Activated B cell treated with CpG ODN at 0.5 μM for 24 hours (primary cell): ENCODE measurements at regions not wholly inside any gene's neighbourhood (a gene's known extent, or its start where the extent isn't known, plus 50 kb on each side); places are given as distances from the start of the nearest gene placed in this dataset.

Experiments
- ATAC-seq: fragments of 200-7000 bp; cut with Tn5 transposase; one replicate; pipeline ENCODE4 v1.10.0; 2021; ENCODE audit warnings: low read depth, mild to moderate bottlenecking, moderate library complexity
- CTCF ChIA-PET: fragments of 350-600 bp; sonication (Branson Sonifier 250); formaldehyde crosslinking; loops from one replicate; lab custom pipeline; 2021; ENCODE audit warnings: antibody characterized with exemption; lab: Charles Lee
- POLR2A ChIA-PET: fragments of 350-600 bp; sonication (Branson Sonifier 250); formaldehyde crosslinking; loops from one replicate; lab custom pipeline; 2021; ENCODE audit warnings: antibody characterized with exemption; lab: Charles Lee
- DNase-seq: peaks from one replicate; pipeline ENCODE4 v3.0.0; 2022
- H3K27ac Mint-ChIP-seq: one replicate; pipeline ENCODE4 v1.8.0; 2020; ENCODE audit warnings: mixed read lengths
- H3K27me3 Mint-ChIP-seq: one replicate; pipeline ENCODE4 v1.8.0; 2021; ENCODE audit warnings: mixed read lengths
- H3K36me3 Mint-ChIP-seq: one replicate; pipeline ENCODE4 v1.8.0; 2021; ENCODE audit warnings: low read depth, mixed read lengths
- H3K4me1 Mint-ChIP-seq: one replicate; pipeline ENCODE4 v1.8.0; 2021; ENCODE audit warnings: mixed read lengths
- H3K4me3 Mint-ChIP-seq: one replicate; pipeline ENCODE4 v1.8.0; 2020; ENCODE audit warnings: mild to moderate bottlenecking, mixed read lengths
- H3K9me3 Mint-ChIP-seq: one replicate; pipeline ENCODE4 v1.8.0; 2020; ENCODE audit warnings: mixed read lengths
- intact Hi-C: fragments of 100-400 bp; cut with micrococcal nuclease; formaldehyde crosslinking; loops from one replicate; pipeline ENCODE4 v1.15.1; 2024
- TF ChIP-seq, protein P1 (sequence below): fragments of 200-600 bp; IDR thresholded peaks from one replicate; pipeline ENCODE4 v1.8.0; 2022; ENCODE audit warnings: antibody characterized with exemption, mild to moderate bottlenecking

DNA sequence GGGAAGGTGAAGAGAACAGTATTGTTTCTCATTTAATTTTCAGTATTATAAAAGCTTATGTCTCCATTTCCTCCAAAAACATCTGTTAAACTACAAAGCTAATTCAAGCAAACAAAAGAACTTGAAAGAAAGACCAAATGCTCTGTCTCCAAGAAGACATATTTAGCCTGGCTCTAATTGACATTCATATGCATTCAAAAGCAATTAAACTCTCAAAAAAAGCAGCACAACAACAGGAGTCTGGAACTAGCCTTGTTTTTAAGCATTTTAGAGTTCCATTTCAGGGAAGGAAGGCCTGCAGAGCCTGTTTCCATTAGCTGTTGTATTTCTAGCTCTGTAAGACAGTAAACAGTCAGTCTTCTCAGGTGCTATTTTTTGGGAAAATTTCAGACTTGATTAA lies 447.9 kb downstream of the TDRD15 start:
- Mint-ChIP-seq H3K9me3 (peaks cover 7% of the 10 kb centered on the region), H3K4me3 (no peak overlapping the region), H3K36me3 (no peaks in the 10 kb centered on the region), H3K27me3 (no peaks in the 10 kb centered on the region), H3K27ac (no peak overlapping the region), H3K4me1 (no peaks in the 10 kb centered on the region)
- CTCF ChIA-PET = no interaction called here
- ATAC-seq (no peak), DNase-seq (no peak)
- intact Hi-C loops = no loop called here
- POLR2A ChIA-PET = no interaction called here
- TF ChIP-seq, protein P1, sequence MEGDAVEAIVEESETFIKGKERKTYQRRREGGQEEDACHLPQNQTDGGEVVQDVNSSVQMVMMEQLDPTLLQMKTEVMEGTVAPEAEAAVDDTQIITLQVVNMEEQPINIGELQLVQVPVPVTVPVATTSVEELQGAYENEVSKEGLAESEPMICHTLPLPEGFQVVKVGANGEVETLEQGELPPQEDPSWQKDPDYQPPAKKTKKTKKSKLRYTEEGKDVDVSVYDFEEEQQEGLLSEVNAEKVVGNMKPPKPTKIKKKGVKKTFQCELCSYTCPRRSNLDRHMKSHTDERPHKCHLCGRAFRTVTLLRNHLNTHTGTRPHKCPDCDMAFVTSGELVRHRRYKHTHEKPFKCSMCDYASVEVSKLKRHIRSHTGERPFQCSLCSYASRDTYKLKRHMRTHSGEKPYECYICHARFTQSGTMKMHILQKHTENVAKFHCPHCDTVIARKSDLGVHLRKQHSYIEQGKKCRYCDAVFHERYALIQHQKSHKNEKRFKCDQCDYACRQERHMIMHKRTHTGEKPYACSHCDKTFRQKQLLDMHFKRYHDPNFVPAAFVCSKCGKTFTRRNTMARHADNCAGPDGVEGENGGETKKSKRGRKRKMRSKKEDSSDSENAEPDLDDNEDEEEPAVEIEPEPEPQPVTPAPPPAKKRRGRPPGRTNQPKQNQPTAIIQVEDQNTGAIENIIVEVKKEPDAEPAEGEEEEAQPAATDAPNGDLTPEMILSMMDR = no peak

DNA sequence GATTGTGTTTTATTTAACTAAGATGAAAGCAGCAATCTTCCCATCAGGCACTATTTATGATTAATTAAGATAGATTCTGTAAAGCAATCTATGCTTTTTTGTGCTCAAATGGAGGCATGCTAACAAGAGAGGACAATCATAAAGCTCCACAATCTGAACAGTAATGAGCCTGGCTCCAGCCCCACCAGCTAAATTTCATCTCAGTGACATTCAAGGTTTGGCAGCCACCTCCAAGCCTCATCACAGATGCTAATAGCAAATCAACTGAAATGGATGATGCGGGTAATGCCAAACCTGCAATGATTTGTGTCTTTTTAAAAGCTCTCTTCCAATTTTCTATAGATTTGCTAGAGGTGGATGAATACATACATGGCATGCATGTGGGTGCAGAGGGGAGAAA lies 456.6 kb downstream of the TDRD15 start:
- H3K9me3 Mint-ChIP-seq = peaks cover 9% of the 10 kb centered on the region
- intact Hi-C loops = no loop called here
- no peak overlapping the region for H3K4me3 Mint-ChIP-seq
- CTCF ChIA-PET = no interaction called here
- H3K36me3 Mint-ChIP-seq = no peaks in the 10 kb centered on the region
- no peak for ATAC-seq
- TF ChIP-seq, protein P1 = no peak
- POLR2A ChIA-PET = no interaction called here
- DNase-seq = no peak
- no peaks in the 10 kb centered on the region for H3K4me1 Mint-ChIP-seq
- H3K27ac Mint-ChIP-seq = no peak overlapping the region
- H3K27me3 Mint-ChIP-seq = no peaks in the 10 kb centered on the region

DNA sequence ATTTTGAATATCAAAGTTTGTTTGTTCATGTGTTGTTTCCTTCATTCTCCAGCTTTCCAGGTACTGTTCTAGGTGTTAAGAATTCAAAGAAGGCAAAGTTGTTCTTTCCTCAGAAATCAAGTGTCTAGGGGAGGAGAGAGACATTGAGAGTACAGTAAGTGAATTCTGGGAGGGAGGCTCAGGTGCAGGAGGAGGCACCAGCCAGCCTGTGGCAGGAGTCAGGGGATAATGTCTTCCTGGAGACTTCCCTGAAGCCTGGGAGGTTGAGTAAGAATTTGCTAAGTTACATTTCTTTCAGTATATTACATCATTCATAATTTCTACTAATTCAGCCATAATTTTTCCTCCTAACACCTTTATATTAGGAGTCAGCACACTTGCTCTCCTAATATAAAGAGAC lies 462.1 kb downstream of the TDRD15 start:
- Mint-ChIP-seq H3K27ac (no peak overlapping the region), H3K4me3 (no peak overlapping the region), H3K4me1 (no peaks in the 10 kb centered on the region), H3K9me3 (no peaks in the 10 kb centered on the region), H3K36me3 (no peaks in the 10 kb centered on the region), H3K27me3 (no peaks in the 10 kb centered on the region)
- CTCF ChIA-PET = no interaction called here
- TF ChIP-seq, protein P1 = no peak
- DNase-seq = no peak
- intact Hi-C loops = no loop called here
- POLR2A ChIA-PET = no interaction called here
- ATAC-seq = no peak

DNA sequence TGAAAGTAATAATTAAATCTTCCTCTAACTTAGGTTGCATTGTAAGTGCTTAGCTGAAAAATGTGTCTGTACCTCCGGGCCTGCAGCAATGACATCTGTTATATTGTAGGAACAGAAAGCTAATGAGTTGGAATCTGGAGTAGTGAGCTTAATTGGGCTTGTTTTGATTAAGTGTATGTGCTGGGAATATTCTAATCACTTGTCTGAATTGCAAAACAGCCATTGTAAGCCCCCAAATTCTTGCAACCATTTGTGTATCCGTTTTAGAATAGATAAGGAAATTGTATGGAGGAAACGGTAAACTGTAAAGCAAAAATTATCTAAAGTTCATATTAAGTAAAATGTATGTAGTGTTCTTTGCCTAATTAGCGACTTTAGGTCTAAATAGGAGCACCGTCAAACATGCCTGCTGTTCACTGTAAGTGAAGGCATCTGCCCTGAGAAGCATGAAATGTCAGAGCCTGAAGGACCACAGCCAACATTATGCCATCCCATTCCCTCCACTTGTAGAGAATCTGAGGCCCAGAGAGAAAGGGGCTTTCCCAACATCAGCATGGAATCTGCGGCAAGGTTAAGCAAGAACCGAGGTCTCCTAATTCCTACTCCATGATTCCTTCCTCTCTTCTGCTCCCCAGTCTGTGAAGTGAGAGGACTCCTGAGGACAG lies 466.4 kb downstream of the TDRD15 start:
- Mint-ChIP-seq H3K9me3 (peaks cover 5% of the 10 kb centered on the region), H3K27me3 (no peaks in the 10 kb centered on the region), H3K4me3 (no peak overlapping the region), H3K27ac (no peak overlapping the region), H3K36me3 (no peaks in the 10 kb centered on the region), H3K4me1 (no peaks in the 10 kb centered on the region)
- CTCF ChIA-PET = no interaction called here
- ATAC-seq (no peak), DNase-seq (no peak)
- intact Hi-C loops = no loop called here
- TF ChIP-seq, protein P1 = no peak
- POLR2A ChIA-PET = no interaction called here

DNA sequence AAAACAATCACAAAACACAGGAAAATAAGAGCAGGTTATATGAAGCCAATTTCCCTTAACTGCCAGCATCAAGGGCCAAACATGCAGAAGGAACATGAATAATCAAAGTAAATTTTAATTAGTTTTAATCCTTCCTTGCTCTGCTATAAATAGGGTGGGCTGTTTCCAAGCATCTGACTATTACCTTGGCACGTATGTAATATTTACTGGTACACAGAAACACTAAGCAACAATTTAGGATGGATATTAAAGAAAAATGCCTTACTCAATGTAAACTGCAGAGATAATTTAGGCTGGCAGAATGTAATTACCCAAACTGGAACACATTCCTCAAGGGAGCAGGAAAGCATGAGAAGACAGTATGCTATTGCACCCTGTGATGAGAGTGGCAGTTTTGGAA lies 468.2 kb downstream of the TDRD15 start:
- ChIA-PET CTCF (no interaction called here), POLR2A (no interaction called here)
- H3K36me3 Mint-ChIP-seq = no peaks in the 10 kb centered on the region
- peaks cover 9% of the 10 kb centered on the region for H3K9me3 Mint-ChIP-seq
- H3K4me1 Mint-ChIP-seq = no peaks in the 10 kb centered on the region
- TF ChIP-seq, protein P1 = no peak
- ATAC-seq (no peak), DNase-seq (no peak)
- no peak overlapping the region for H3K4me3 Mint-ChIP-seq
- intact Hi-C loops = no loop called here
- H3K27ac Mint-ChIP-seq = no peak overlapping the region
- no peaks in the 10 kb centered on the region for H3K27me3 Mint-ChIP-seq
